B cell (primary cell): ENCODE measurements at regions not wholly inside any gene's neighbourhood (a gene's known extent, or its start where the extent isn't known, plus 50 kb on each side); places are given as distances from the start of the nearest gene placed in this dataset.

Experiments used
- EZH2 ChIP-seq: IDR thresholded peaks from 2 replicates; pipeline ENCODE4 v1.6.1; 2012; ENCODE audit warnings: borderline replicate concordance, low read depth, mild to moderate bottlenecking, moderate library complexity, low read length; ENCODE audit not compliant: insufficient read depth, poor library complexity, severe bottlenecking
- TF ChIP-seq, protein P1 (sequence below): fragments of 200-600 bp; IDR thresholded peaks from one replicate; pipeline ENCODE4 v1.8.0; 2022; ENCODE audit warnings: antibody characterized with exemption, mild to moderate bottlenecking

GRCh38 chr6:37757381-37757780 lies 59.7 kb upstream of the MDGA1 start:
- TF ChIP-seq, protein P1, sequence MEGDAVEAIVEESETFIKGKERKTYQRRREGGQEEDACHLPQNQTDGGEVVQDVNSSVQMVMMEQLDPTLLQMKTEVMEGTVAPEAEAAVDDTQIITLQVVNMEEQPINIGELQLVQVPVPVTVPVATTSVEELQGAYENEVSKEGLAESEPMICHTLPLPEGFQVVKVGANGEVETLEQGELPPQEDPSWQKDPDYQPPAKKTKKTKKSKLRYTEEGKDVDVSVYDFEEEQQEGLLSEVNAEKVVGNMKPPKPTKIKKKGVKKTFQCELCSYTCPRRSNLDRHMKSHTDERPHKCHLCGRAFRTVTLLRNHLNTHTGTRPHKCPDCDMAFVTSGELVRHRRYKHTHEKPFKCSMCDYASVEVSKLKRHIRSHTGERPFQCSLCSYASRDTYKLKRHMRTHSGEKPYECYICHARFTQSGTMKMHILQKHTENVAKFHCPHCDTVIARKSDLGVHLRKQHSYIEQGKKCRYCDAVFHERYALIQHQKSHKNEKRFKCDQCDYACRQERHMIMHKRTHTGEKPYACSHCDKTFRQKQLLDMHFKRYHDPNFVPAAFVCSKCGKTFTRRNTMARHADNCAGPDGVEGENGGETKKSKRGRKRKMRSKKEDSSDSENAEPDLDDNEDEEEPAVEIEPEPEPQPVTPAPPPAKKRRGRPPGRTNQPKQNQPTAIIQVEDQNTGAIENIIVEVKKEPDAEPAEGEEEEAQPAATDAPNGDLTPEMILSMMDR = no peak
- no peak for TF ChIP-seq EZH2
